ENCODE measurements at regions not wholly inside any gene's neighbourhood (a gene's known extent, or its start where the extent isn't known, plus 50 kb on each side); places are given as distances from the start of the nearest gene placed in this dataset.

DNA sequence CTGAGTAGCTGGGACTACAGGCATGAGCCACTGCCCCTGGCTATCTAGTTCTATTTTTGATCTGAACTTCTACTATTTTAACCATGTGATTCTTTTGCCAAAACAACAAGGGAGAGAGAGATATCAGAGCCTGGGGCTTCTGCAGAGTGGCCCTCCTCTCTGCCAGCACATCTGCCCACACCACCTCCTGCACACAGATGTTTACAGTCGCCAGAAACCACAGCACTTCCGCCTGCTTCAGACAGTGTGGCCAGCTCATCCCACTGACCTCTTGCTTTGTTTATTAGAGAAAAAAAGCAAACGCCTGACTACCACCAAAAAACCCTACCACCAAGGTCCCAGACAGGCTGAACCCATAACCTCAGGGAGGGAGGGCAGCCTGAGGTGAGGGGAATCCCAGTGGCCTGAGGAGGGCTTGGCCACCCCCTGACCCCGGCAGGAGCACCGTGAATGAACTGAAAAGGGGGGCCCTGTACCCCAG is 85.9 kb upstream of the ABHD2 start:
- Mint-ChIP-seq H3K9me3 (ENCODE audit: unreplicated experiment) (no peaks in the 10 kb centered on the region), H3K4me3 (ENCODE audit: unreplicated experiment) (no peak overlapping the region), H3K4me1 (ENCODE audit: low read depth, unreplicated experiment) (peaks cover 22% of the 10 kb centered on the region), H3K27me3 (ENCODE audit: insufficient read depth, unreplicated experiment) (no peaks in the 10 kb centered on the region), H3K27ac (ENCODE audit: unreplicated experiment) (no peak overlapping the region), H3K36me3 (ENCODE audit: insufficient read depth, unreplicated experiment) (no peaks in the 10 kb centered on the region)
- ChIA-PET POLR2A (interaction anchor here (0.6 kb wide), 1 partner anchor 8 kb away, joined by 3 read pairs; no protein-coding TSS in a partner anchor), CTCF (interaction anchor here (0.6 to 3.3 kb wide), 3 partner anchors 12 to 97 kb away, joined by 3 to 48 read pairs (median 3); no protein-coding TSS in a partner anchor)
- H3K36me3 ChIP-seq (ENCODE audit: control insufficient read depth, insufficient read depth, low read length): no peaks in the 10 kb centered on the region
- no peaks in the 10 kb centered on the region for H3K9me3 ChIP-seq
- H3K4me3 ChIP-seq (ENCODE audit: low read depth, low read length): no peak overlapping the region
- intact Hi-C loops (cut with micrococcal nuclease; ENCODE audit: unreplicated experiment): no loop called here
- peaks cover 29% of the 10 kb centered on the region for H3K4me1 ChIP-seq
- no peak for DNase-seq
- TF ChIP-seq, protein P1, sequence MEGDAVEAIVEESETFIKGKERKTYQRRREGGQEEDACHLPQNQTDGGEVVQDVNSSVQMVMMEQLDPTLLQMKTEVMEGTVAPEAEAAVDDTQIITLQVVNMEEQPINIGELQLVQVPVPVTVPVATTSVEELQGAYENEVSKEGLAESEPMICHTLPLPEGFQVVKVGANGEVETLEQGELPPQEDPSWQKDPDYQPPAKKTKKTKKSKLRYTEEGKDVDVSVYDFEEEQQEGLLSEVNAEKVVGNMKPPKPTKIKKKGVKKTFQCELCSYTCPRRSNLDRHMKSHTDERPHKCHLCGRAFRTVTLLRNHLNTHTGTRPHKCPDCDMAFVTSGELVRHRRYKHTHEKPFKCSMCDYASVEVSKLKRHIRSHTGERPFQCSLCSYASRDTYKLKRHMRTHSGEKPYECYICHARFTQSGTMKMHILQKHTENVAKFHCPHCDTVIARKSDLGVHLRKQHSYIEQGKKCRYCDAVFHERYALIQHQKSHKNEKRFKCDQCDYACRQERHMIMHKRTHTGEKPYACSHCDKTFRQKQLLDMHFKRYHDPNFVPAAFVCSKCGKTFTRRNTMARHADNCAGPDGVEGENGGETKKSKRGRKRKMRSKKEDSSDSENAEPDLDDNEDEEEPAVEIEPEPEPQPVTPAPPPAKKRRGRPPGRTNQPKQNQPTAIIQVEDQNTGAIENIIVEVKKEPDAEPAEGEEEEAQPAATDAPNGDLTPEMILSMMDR (IDR thresholded peaks at IDR 0.05; ENCODE audit: insufficient read depth in 1 of 2, low read depth in 1 of 2, low read length in 1 of 2, severe bottlenecking in 1 of 2, unreplicated experiment in 1 of 2): no peak
- no peaks in the 10 kb centered on the region for H3K27me3 ChIP-seq (replicated peaks; ENCODE audit: control insufficient read depth, insufficient read depth, low read length)
- BruUV-seq (replicated peaks): no TSS peak

DNA sequence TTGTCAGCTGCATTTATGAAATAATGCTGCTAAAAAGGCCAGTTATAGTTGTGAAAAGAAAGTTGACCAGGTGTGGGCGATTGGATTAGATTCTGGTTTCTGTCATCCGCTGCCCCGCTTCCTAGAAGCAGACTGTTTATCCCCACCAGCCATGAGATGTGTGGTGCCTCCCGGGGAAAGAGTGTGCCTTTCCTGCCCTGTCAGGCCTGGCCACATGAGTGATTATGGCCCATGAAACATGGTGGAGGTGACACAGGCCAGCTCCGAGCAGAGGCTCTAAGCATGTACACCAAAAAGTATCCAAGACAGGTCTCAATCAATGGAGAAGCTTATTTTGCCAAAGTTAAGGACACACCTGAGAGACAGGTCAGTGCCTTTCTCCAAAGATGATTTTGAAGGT is 85.4 kb upstream of the ABHD2 start:
- no TSS peak for BruUV-seq (replicated peaks)
- TF ChIP-seq, protein P1 (IDR thresholded peaks at IDR 0.05; ENCODE audit: insufficient read depth in 1 of 2, low read depth in 1 of 2, low read length in 1 of 2, severe bottlenecking in 1 of 2, unreplicated experiment in 1 of 2): no peak
- intact Hi-C loops (cut with micrococcal nuclease; ENCODE audit: unreplicated experiment): no loop called here
- Histone ChIP-seq H3K9me3 (no peaks in the 10 kb centered on the region), H3K27me3 (replicated peaks; ENCODE audit: control insufficient read depth, insufficient read depth, low read length) (no peaks in the 10 kb centered on the region), H3K4me3 (ENCODE audit: low read depth, low read length) (no peak overlapping the region), H3K4me1 (peaks cover 24% of the 10 kb centered on the region), H3K36me3 (ENCODE audit: control insufficient read depth, insufficient read depth, low read length) (no peaks in the 10 kb centered on the region)
- H3K9me3 Mint-ChIP-seq (ENCODE audit: unreplicated experiment): no peaks in the 10 kb centered on the region
- no peak overlapping the region for H3K4me3 Mint-ChIP-seq (ENCODE audit: unreplicated experiment)
- no peaks in the 10 kb centered on the region for H3K36me3 Mint-ChIP-seq (ENCODE audit: insufficient read depth, unreplicated experiment)
- DNase-seq: no peak
- ChIA-PET CTCF (interaction anchor here (0.6 to 3.3 kb wide), 3 partner anchors 13 to 124 kb away, joined by 3 to 48 read pairs (median 4); no protein-coding TSS in a partner anchor), POLR2A (no interaction called here)
- H3K27ac Mint-ChIP-seq (ENCODE audit: unreplicated experiment): no peak overlapping the region
- H3K27me3 Mint-ChIP-seq (ENCODE audit: insufficient read depth, unreplicated experiment): no peaks in the 10 kb centered on the region
- H3K4me1 Mint-ChIP-seq (ENCODE audit: low read depth, unreplicated experiment): peaks cover 18% of the 10 kb centered on the region

DNA sequence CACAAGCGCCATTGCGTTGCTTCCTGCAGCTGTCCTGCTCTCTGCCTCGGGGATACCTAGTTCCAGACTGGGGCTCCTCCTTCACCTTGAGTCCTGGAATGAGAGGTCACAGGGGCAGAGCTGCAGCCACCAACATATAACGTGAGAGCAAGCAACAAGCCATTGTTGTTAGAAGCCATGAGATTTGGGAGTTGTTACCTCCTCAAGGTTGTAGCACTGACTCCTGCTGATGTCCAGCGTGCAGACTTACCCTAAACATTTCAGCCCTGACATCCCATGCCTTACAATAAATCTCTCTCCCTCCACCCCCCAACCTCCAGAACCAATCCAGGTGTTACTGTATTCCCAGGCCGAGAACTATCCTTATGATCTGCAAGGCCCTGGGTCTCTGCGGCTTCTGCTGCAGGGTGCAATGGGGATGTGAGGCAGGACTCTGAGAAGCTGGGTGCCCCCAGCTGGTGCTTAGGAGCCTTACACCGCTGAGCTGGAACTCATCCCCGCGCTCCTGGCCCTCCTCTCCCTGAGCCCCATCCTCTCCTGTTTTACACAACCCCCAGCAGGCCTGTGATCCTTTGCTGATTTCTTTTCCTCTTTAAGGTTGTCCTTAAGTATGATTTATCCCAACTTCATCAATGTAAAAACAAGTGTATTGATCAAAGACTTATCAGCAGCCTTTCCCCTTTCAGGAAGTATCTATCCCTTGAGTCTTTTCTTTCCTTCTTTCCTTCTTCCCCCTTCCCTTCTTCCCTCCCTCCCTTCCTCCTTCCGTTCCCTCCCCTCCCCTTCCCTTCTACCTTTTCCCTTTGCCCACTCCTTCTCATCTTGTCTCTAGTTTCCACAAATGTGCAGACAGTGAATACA is 84.2 kb upstream of the ABHD2 start:
- no peak overlapping the region for H3K27ac Mint-ChIP-seq (ENCODE audit: unreplicated experiment)
- peaks cover 6% of the 10 kb centered on the region for H3K4me1 Mint-ChIP-seq (ENCODE audit: low read depth, unreplicated experiment)
- POLR2A ChIA-PET: no interaction called here
- peak; percentile 60 to 73 for DNase-seq
- H3K4me1 ChIP-seq: peaks cover 16% of the 10 kb centered on the region
- no peaks in the 10 kb centered on the region for H3K27me3 Mint-ChIP-seq (ENCODE audit: insufficient read depth, unreplicated experiment)
- H3K9me3 Mint-ChIP-seq (ENCODE audit: unreplicated experiment): no peaks in the 10 kb centered on the region
- BruUV-seq (replicated peaks): no TSS peak
- no peak overlapping the region for H3K4me3 ChIP-seq (ENCODE audit: low read depth, low read length)
- CTCF ChIA-PET: interaction anchor here (0.5 to 3.3 kb wide), 6 partner anchors 9 to 167 kb away, joined by 3 to 48 read pairs (median 4); partner anchors contain the start of gene MFGE8
- intact Hi-C loops (cut with micrococcal nuclease; ENCODE audit: unreplicated experiment): loop anchor here (1.0 to 2.0 kb wide), 2 partner anchors 91 to 100 kb away; partner anchors contain the start of gene MFGE8
- H3K4me3 Mint-ChIP-seq (ENCODE audit: unreplicated experiment): no peak overlapping the region
- no peaks in the 10 kb centered on the region for H3K27me3 ChIP-seq (replicated peaks; ENCODE audit: control insufficient read depth, insufficient read depth, low read length)
- TF ChIP-seq, protein P1 (IDR thresholded peaks at IDR 0.05; ENCODE audit: insufficient read depth in 1 of 2, low read depth in 1 of 2, low read length in 1 of 2, severe bottlenecking in 1 of 2, unreplicated experiment in 1 of 2): peak; percentile 43 to 49
- no peaks in the 10 kb centered on the region for H3K36me3 ChIP-seq (ENCODE audit: control insufficient read depth, insufficient read depth, low read length)
- no peaks in the 10 kb centered on the region for H3K36me3 Mint-ChIP-seq (ENCODE audit: insufficient read depth, unreplicated experiment)
- no peaks in the 10 kb centered on the region for H3K9me3 ChIP-seq

Measured in Caco-2 (cell line).